ENCODE measurements at regions not wholly inside any gene's neighbourhood (a gene's known extent, or its start where the extent isn't known, plus 50 kb on each side); places are given as distances from the start of the nearest gene placed in this dataset.

GRCh38 chr6:153485072-153485471, 354.0 kb upstream of the RGS17 start:
- Histone ChIP-seq H3K4me3 (ENCODE audit: extremely low read depth in 1 of 4, insufficient read depth in 2 of 4, low read depth in 3 of 4, low read length in 4 of 4) (no peak overlapping the region), H3K56ac (replicated peaks; ENCODE audit: insufficient read length, low read depth, low read length) (no peak overlapping the region), H3K79me2 (ENCODE audit: control insufficient read depth in 1 of 2, insufficient read depth in 2 of 2, low read length in 2 of 2) (no peaks in the 10 kb centered on the region), H2BK15ac (ENCODE audit: low read length) (no peak overlapping the region), H4K91ac (replicated peaks; ENCODE audit: insufficient read length, low read length) (no peak overlapping the region), H2BK12ac (ENCODE audit: low read depth, low read length) (no peak overlapping the region), H3K14ac (ENCODE audit: insufficient read length) (no peak overlapping the region), H3K27ac (ENCODE audit: low read depth, low read length) (no peak overlapping the region), H4K5ac (ENCODE audit: insufficient read length, low read depth, low read length) (no peak overlapping the region), H3K36me3 (ENCODE audit: control insufficient read depth in 2 of 4, insufficient read depth in 4 of 4, low read length in 3 of 4) (no peaks in the 10 kb centered on the region; a peak in 1 of 8 replicates), H4K8ac (ENCODE audit: extremely low read depth, insufficient read depth, low read length) (no peak overlapping the region), H2BK20ac (ENCODE audit: low read length) (no peak overlapping the region), H3K23me2 (ENCODE audit: low read depth, low read length) (no peaks in the 10 kb centered on the region), H2BK120ac (replicated peaks; ENCODE audit: low read depth, low read length) (no peak overlapping the region), H3K9ac (replicated peaks in 1 of 4; ENCODE audit: extremely low read depth in 1 of 4, low read depth in 3 of 4, low read length in 3 of 4) (no peak overlapping the region), H2AK5ac (ENCODE audit: low read depth, low read length) (no peak overlapping the region), H3K4ac (replicated peaks; ENCODE audit: insufficient read length, low read depth, low read length) (no peak overlapping the region), H3K9me3 (ENCODE audit: insufficient read depth in 2 of 2, low read depth in 1 of 2, low read length in 1 of 2) (no peaks in the 10 kb centered on the region), H3K18ac (ENCODE audit: extremely low read depth, low read length) (no peak overlapping the region), H3K79me1 (ENCODE audit: low read depth, low read length) (no peaks in the 10 kb centered on the region), H4K20me1 (replicated peaks in 1 of 2; ENCODE audit: control insufficient read depth in 1 of 2, insufficient read depth in 2 of 2, low read length in 2 of 2) (no peaks in the 10 kb centered on the region), H2AFZ (ENCODE audit: low read length) (no peak overlapping the region), H2BK5ac (ENCODE audit: low read depth, low read length) (no peak overlapping the region), H3K27me3 (replicated peaks in 1 of 4; ENCODE audit: control insufficient read depth in 3 of 4, extremely low read depth in 1 of 4, insufficient read depth in 3 of 4, low read length in 3 of 4) (no peaks in the 10 kb centered on the region), H3K4me1 (replicated peaks in 1 of 4; ENCODE audit: control insufficient read depth in 3 of 4, insufficient read depth in 4 of 4, low read length in 3 of 4) (no peaks in the 10 kb centered on the region), H3K4me2 (ENCODE audit: insufficient read depth in 1 of 2, low read depth in 2 of 2, low read length in 2 of 2) (no peak overlapping the region), H3K23ac (ENCODE audit: insufficient read length) (no peak overlapping the region)
- 91% methylated on average over 1 of the region's 1 CpG; no CpG with 5 or more reads in 1 of the 2 experiments for WGBS, 2 experiments (ENCODE audit: extremely low coverage in 1 of 2, insufficient coverage in 1 of 2, insufficient read length in 1 of 2, insufficient replicate concordance in 2 of 2, low coverage in 1 of 2, low lambda C conversion rate in 2 of 2, missing lambda C conversion rate in 1 of 2)
- DNase-seq (ENCODE audit: low read depth in 1 of 2, low spot score in 2 of 2) (no peak), FAIRE-seq (no peak)
- CTCF ChIA-PET (ENCODE audit: partially characterized antibody), result no interaction called here
- no peak for TF ChIP-seq HDAC6 (IDR thresholded peaks at IDR 0.05; ENCODE audit: low read depth, low read length)
- no peak for TF ChIP-seq ATF3 (IDR thresholded peaks at IDR 0.05; ENCODE audit: insufficient read depth, low read depth, low read length)
- POLR2A ChIA-PET (ENCODE audit: partially characterized antibody), result no interaction called here
